ENCODE measurements at regions not wholly inside any gene's neighbourhood (a gene's known extent, or its start where the extent isn't known, plus 50 kb on each side); places are given as distances from the start of the nearest gene placed in this dataset.

- Histone ChIP-seq H4K20me1 (ENCODE audit: insufficient read depth, low read length) (no peaks in the 10 kb centered on the region), H3K27me3 (ENCODE audit: control insufficient read depth in 2 of 2, insufficient read depth in 2 of 2, low read length in 2 of 2) (no peaks in the 10 kb centered on the region), H3K9me3 (replicated peaks in 1 of 2; ENCODE audit: control insufficient read depth in 1 of 2, insufficient read depth in 1 of 2, low read length in 2 of 2) (no peaks in the 10 kb centered on the region), H3K27ac (ENCODE audit: low read depth in 1 of 2, low read length in 2 of 2) (no peak overlapping the region), H3K36me3 (replicated peaks in 1 of 2; ENCODE audit: control insufficient read depth in 1 of 2, insufficient read depth in 2 of 2, low read length in 2 of 2) (no peaks in the 10 kb centered on the region), H3K4me3 (replicated peaks in 1 of 3; ENCODE audit: low read depth in 2 of 3, low read length in 3 of 3) (no peak overlapping the region), H3K9ac (ENCODE audit: insufficient read depth, low read length, poor library complexity, severe bottlenecking) (no peak overlapping the region), H3K4me2 (replicated peaks; ENCODE audit: extremely low read depth, low read length, poor library complexity, severe bottlenecking) (no peak overlapping the region), H2AFZ (ENCODE audit: insufficient read depth, low read depth, low read length, poor library complexity, severe bottlenecking) (no peak overlapping the region), H3K79me2 (ENCODE audit: insufficient read depth, low read length) (no peaks in the 10 kb centered on the region), H3K4me1 (ENCODE audit: control insufficient read depth in 1 of 2, insufficient read depth in 2 of 2, low read length in 2 of 2) (no peaks in the 10 kb centered on the region)
- Mint-ChIP-seq H3K4me1 (peaks cover 5% of the 10 kb centered on the region), H3K4me3 (no peak overlapping the region), H3K9me3 (peaks cover 0 to 2% (median 0%) of the 10 kb centered on the region in 7 donors), H3K36me3 (no peaks in the 10 kb centered on the region), H3K27me3 (ENCODE audit: low read depth in 3 of 3) (peaks cover 0 to 3% (median 0%) of the 10 kb centered on the region in 3 donors), H3K27ac (no peak overlapping the region)
- intact Hi-C loops (cut with micrococcal nuclease): no loop called here
- no CpG with 5 or more reads among the region's 1 CpG for WGBS (ENCODE audit: insufficient coverage)
- TF ChIP-seq, protein P1, sequence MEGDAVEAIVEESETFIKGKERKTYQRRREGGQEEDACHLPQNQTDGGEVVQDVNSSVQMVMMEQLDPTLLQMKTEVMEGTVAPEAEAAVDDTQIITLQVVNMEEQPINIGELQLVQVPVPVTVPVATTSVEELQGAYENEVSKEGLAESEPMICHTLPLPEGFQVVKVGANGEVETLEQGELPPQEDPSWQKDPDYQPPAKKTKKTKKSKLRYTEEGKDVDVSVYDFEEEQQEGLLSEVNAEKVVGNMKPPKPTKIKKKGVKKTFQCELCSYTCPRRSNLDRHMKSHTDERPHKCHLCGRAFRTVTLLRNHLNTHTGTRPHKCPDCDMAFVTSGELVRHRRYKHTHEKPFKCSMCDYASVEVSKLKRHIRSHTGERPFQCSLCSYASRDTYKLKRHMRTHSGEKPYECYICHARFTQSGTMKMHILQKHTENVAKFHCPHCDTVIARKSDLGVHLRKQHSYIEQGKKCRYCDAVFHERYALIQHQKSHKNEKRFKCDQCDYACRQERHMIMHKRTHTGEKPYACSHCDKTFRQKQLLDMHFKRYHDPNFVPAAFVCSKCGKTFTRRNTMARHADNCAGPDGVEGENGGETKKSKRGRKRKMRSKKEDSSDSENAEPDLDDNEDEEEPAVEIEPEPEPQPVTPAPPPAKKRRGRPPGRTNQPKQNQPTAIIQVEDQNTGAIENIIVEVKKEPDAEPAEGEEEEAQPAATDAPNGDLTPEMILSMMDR (IDR thresholded peaks at IDR 0.05): no peak
- no peak for DNase-seq
Measured at GRCh38 chr21:28635541-28635940, 357.1 kb downstream of the LTN1 start.

DNA sequence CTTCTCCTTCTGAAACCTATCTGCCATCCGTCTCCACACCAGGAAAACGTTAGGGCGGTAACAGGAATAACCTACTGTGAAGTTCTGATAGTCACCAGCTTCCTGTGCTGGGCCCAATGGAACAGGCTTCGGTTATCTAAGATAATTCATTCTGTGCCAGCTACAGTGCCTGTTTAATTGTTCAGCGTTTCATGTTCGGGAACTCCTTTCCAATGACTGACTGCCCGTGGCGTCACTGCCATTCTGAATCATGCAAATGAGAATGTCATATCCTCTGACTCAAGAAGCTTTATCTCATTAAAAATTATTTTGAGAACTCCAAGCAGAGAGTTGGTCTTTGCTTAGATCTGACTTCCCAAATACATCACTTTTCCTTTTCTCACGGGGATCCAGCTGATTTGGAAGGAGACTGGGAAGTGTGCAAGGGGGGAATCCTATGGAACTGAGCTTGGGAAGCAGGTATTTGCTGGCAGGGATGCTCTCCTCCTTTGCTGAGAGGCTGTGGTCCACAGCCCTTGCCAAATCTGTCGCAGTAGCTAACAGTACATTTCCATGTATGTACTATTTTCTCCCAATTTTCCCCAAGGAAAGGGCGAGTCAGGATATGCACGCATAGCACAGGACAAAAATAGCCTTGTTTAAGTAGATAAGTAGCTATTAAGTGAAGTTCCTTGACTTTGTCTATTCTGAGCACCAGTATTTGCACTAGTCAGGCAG lies 358.7 kb downstream of the LTN1 start:
- no peaks in the 10 kb centered on the region for H3K4me1 ChIP-seq (ENCODE audit: control insufficient read depth in 1 of 2, insufficient read depth in 2 of 2, low read length in 2 of 2)
- Mint-ChIP-seq H3K4me3 (peak overlapping the region in 1 of 2 donors; percentile 65), H3K4me1 (peaks cover 5% of the 10 kb centered on the region), H3K9me3 (no peaks in the 10 kb centered on the region), H3K36me3 (no peaks in the 10 kb centered on the region), H3K27ac (no peak overlapping the region), H3K27me3 (ENCODE audit: low read depth in 3 of 3) (peaks cover 0 to 2% (median 0%) of the 10 kb centered on the region in 3 donors)
- no peak for DNase-seq
- TF ChIP-seq, protein P1 (IDR thresholded peaks at IDR 0.05): no peak
- no peaks in the 10 kb centered on the region for H3K27me3 ChIP-seq (ENCODE audit: control insufficient read depth in 2 of 2, insufficient read depth in 2 of 2, low read length in 2 of 2)
- no peaks in the 10 kb centered on the region for H3K9me3 ChIP-seq (replicated peaks in 1 of 2; ENCODE audit: control insufficient read depth in 1 of 2, insufficient read depth in 1 of 2, low read length in 2 of 2)
- no peak overlapping the region for H2AFZ ChIP-seq (ENCODE audit: insufficient read depth, low read depth, low read length, poor library complexity, severe bottlenecking)
- intact Hi-C loops (cut with micrococcal nuclease): no loop called here
- H4K20me1 ChIP-seq (ENCODE audit: insufficient read depth, low read length): no peaks in the 10 kb centered on the region
- peak overlapping the region; percentile 13 for H3K4me2 ChIP-seq (replicated peaks; ENCODE audit: extremely low read depth, low read length, poor library complexity, severe bottlenecking)
- H3K36me3 ChIP-seq (replicated peaks in 1 of 2; ENCODE audit: control insufficient read depth in 1 of 2, insufficient read depth in 2 of 2, low read length in 2 of 2): no peaks in the 10 kb centered on the region
- H3K4me3 ChIP-seq (replicated peaks in 1 of 3; ENCODE audit: low read depth in 2 of 3, low read length in 3 of 3): no peak overlapping the region
- 0% methylated on average over 8 of the region's 12 CpGs for WGBS (ENCODE audit: insufficient coverage)
- no peak overlapping the region for H3K27ac ChIP-seq (ENCODE audit: low read depth in 1 of 2, low read length in 2 of 2)
- no peak overlapping the region for H3K9ac ChIP-seq (ENCODE audit: insufficient read depth, low read length, poor library complexity, severe bottlenecking)
- no peaks in the 10 kb centered on the region for H3K79me2 ChIP-seq (ENCODE audit: insufficient read depth, low read length)
